ENCODE measurements at regions not wholly inside any gene's neighbourhood (a gene's known extent, or its start where the extent isn't known, plus 50 kb on each side); places are given as distances from the start of the nearest gene placed in this dataset.

GRCh38 chr1:185645162-185645640 is 89.0 kb upstream of the HMCN1 start:
- Histone ChIP-seq H3K27me3 (ENCODE audit: control insufficient read depth, insufficient read depth, low read length) (no peaks in the 10 kb centered on the region), H3K23ac (ENCODE audit: low read depth, low read length) (no peak overlapping the region), H3K56ac (ENCODE audit: extremely low read depth, insufficient read depth, low read length) (no peak overlapping the region), H3K4me2 (ENCODE audit: low read depth, low read length) (no peak overlapping the region; the same call in 1 of the 2 replicates), H3K79me1 (ENCODE audit: low read depth in 1 of 2, low read length in 2 of 2) (no peaks in the 10 kb centered on the region), H3K9ac (ENCODE audit: low read depth, low read length) (no peak overlapping the region), H3K27ac (ENCODE audit: insufficient read depth, low read length) (peak overlapping the region; percentile 72; the same call in 1 of the 2 replicates), H3K9me1 (ENCODE audit: insufficient read depth, low read length) (no peaks in the 10 kb centered on the region), H4K8ac (ENCODE audit: low read depth in 2 of 2, low read length in 2 of 2) (peak overlapping the region; percentile 30 to 46; a peak in 2 of 4 replicates), H2BK20ac (ENCODE audit: low read depth, low read length) (no peak overlapping the region; the same call in 1 of the 2 replicates), H4K5ac (ENCODE audit: low read depth, low read length) (peak overlapping the region; percentile 19; the same call in 1 of the 2 replicates), H3K4me1 (ENCODE audit: control insufficient read depth, insufficient read depth, low read length) (peaks cover 5% of the 10 kb centered on the region), H3K36me3 (ENCODE audit: control insufficient read depth, insufficient read depth, low read length) (no peaks in the 10 kb centered on the region), H2AK9ac (replicated peaks; ENCODE audit: low read depth, low read length, poor library complexity) (no peak overlapping the region), H2BK5ac (ENCODE audit: low read depth, low read length, poor library complexity, severe bottlenecking) (peak overlapping the region; percentile 95), H4K91ac (ENCODE audit: insufficient read depth, low read depth, low read length) (peak overlapping the region; percentile 46; the same call in 1 of the 2 replicates), H3K9me3 (ENCODE audit: control insufficient read depth, insufficient read depth, low read length) (peaks cover 4% of the 10 kb centered on the region; the same call in 1 of the 2 replicates), H3K18ac (ENCODE audit: low read depth, low read length) (peak overlapping the region; percentile 77), H3K4ac (ENCODE audit: low read depth, low read length) (peak overlapping the region; percentile 74; the same call in 1 of the 2 replicates), H2AK5ac (ENCODE audit: low read depth, low read length) (0 out of 2 replicates have a peak overlapping the region, but pooled peaks have one; percentile 53), H2AFZ (replicated peaks; ENCODE audit: low read length, poor library complexity) (no peak overlapping the region), H4K20me1 (ENCODE audit: insufficient read depth, low read length) (no peaks in the 10 kb centered on the region), H3K14ac (replicated peaks; ENCODE audit: low read depth, low read length) (no peak overlapping the region; the same call in 1 of the 2 replicates), H2BK15ac (ENCODE audit: low read depth, low read length) (peak overlapping the region; percentile 70; the same call in 1 of the 3 replicates), H2BK120ac (ENCODE audit: low read depth, low read length) (peak overlapping the region; percentile 76; the same call in 1 of the 2 replicates), H3K4me3 (ENCODE audit: insufficient read depth, low read depth, low read length) (no peak overlapping the region)
- ChIA-PET CTCF (interaction anchor here (1.7 kb wide), 1 partner anchor 49 kb away, joined by 4 read pairs; no protein-coding TSS in a partner anchor), POLR2A (ENCODE audit: unreplicated experiment) (no interaction called here)
- TF ChIP-seq BHLHE40 (IDR thresholded peaks at IDR 0.05; ENCODE audit: low read depth, low read length) (no peak), POLR2A (IDR thresholded peaks at IDR 0.05; ENCODE audit: low read depth, low read length) (no peak), SMC3 (IDR thresholded peaks at IDR 0.05; ENCODE audit: low read depth, low read length) (no peak), CEBPB (IDR thresholded peaks at IDR 0.05; ENCODE audit: low read depth, low read length) (peak; percentile 42; the same call in 1 of the 2 replicates), RAD21 (IDR thresholded peaks at IDR 0.05; ENCODE audit: low read length) (no peak)
- in situ Hi-C loops (cut with MboI; ENCODE audit: low sequenced_read_pairs), result no loop called here
- DNase-seq, result no peak
- BruUV-seq (replicated peaks), result no TSS peak
- dilution Hi-C loops (cut with HindIII; ENCODE audit: low sequenced_read_pairs, unreplicated experiment), result no loop called here
- 0 out of 2 replicates have a peak, but pooled peaks have one; percentile 6 for ATAC-seq (ENCODE audit: low read depth)
- intact Hi-C loops (cut with micrococcal nuclease), result loop anchor here (5.0 kb wide), 1 partner anchor 193 kb away; no protein-coding TSS in a partner anchor
- WGBS, 2 experiments (ENCODE audit: extremely low coverage in 2 of 2, insufficient read length in 1 of 2), result no CpG with 5 or more reads among the region's 2 CpGs

Measured in IMR-90 (cell line).